HepG2 (cell line): ENCODE measurements at regions not wholly inside any gene's neighbourhood (a gene's known extent, or its start where the extent isn't known, plus 50 kb on each side); places are given as distances from the start of the nearest gene placed in this dataset.

ENCODE experiments used
- CREB1 ChIP-seq, 2 experiments: fragments of 450-650 bp in 1 of 2; IDR thresholded peaks; 2 replicates each; pipeline ENCODE4 v1.6.1; 2016 to 2017; ENCODE audit warnings: control low read depth in 1 of 2, mild to moderate bottlenecking in 1 of 2, missing compliant biosample characterization in 1 of 2, missing genetic modification characterization in 1 of 2
- CREM ChIP-seq, 2 experiments: sonication (generic) in 1 of 2; formaldehyde crosslinking in 1 of 2; IDR thresholded peaks; 2 replicates each; pipeline versions ENCODE4 v1.4.0 to v1.6.1; 2016 to 2020; ENCODE audit warnings: antibody characterized with exemption in 1 of 2, mild to moderate bottlenecking in 1 of 2, missing genetic modification reagents in 1 of 2
- EZH2 ChIP-seq: conservative IDR thresholded peaks from 2 replicates; pipeline ENCODE4 v1.6.1; 2012; ENCODE audit warnings: mild to moderate bottlenecking, low read depth, low read length, moderate library complexity
- HHEX ChIP-seq: IDR thresholded peaks from 2 replicates; pipeline ENCODE4 v1.6.1; 2016; ENCODE audit warnings: control low read depth
- MTA3 ChIP-seq: sonication (generic); formaldehyde crosslinking; IDR thresholded peaks from 2 replicates; pipeline ENCODE4 v1.4.0; 2020; ENCODE audit warnings: missing genetic modification reagents
- MXD3 ChIP-seq: IDR thresholded peaks from 2 replicates; pipeline ENCODE4 v1.6.1; 2016; ENCODE audit warnings: mild to moderate bottlenecking, missing biosample characterization, missing genetic modification reagents
- NFYB ChIP-seq: sonication (generic); formaldehyde crosslinking; IDR thresholded peaks from 2 replicates; pipeline ENCODE4 v1.4.0; 2020; ENCODE audit warnings: missing genetic modification reagents
- NRL ChIP-seq: sonication (generic); formaldehyde crosslinking; IDR thresholded peaks from 2 replicates; pipeline ENCODE4 v1.5.0; 2020; ENCODE audit warnings: missing genetic modification reagents, mild to moderate bottlenecking, moderate library complexity, borderline replicate concordance
- SMC3 ChIP-seq: IDR thresholded peaks from 2 replicates; pipeline ENCODE4 v1.6.1; 2011; ENCODE audit warnings: low read length, improper control_type of control experiment
- TF ChIP-seq, protein P1 (sequence below): sonication (generic); formaldehyde crosslinking; IDR thresholded peaks from 2 replicates; pipeline ENCODE4 v1.8.1; 2023; ENCODE audit warnings: mild to moderate bottlenecking, moderate library complexity, missing genetic modification reagents
- TF ChIP-seq, protein P2 (sequence below): sonication (generic); formaldehyde crosslinking; IDR thresholded peaks from 2 replicates; pipeline ENCODE4 v1.5.0; 2020; ENCODE audit warnings: mild to moderate bottlenecking, missing genetic modification reagents, moderate library complexity
- TF ChIP-seq, protein P3 (sequence below): sonication (generic); formaldehyde crosslinking; IDR thresholded peaks from 2 replicates; pipeline ENCODE4 v1.4.0; 2020; ENCODE audit warnings: missing genetic modification reagents

- TF ChIP-seq, protein P1, sequence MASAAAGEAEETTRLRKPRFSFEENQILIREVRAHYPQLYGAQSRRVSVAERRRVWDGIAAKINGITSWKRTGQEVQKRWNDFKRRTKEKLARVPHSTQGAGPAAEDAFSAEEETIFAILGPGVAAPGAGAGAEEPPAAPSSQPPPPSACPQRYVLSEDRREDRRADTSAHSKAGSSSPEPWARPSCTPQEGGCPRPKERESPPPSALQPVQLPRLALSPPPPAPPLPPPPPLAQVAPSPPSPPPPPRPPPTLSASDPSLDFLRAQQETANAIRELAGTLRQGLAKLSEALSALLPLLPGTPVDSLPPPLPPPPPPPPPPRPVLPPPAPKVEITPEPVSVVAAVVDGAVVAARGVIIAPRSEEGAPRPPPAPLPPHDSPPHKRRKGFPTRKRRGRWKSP = no peak
- TF ChIP-seq, protein P2, sequence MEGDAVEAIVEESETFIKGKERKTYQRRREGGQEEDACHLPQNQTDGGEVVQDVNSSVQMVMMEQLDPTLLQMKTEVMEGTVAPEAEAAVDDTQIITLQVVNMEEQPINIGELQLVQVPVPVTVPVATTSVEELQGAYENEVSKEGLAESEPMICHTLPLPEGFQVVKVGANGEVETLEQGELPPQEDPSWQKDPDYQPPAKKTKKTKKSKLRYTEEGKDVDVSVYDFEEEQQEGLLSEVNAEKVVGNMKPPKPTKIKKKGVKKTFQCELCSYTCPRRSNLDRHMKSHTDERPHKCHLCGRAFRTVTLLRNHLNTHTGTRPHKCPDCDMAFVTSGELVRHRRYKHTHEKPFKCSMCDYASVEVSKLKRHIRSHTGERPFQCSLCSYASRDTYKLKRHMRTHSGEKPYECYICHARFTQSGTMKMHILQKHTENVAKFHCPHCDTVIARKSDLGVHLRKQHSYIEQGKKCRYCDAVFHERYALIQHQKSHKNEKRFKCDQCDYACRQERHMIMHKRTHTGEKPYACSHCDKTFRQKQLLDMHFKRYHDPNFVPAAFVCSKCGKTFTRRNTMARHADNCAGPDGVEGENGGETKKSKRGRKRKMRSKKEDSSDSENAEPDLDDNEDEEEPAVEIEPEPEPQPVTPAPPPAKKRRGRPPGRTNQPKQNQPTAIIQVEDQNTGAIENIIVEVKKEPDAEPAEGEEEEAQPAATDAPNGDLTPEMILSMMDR (CRISPR knock-in tag) = no peak
- TF ChIP-seq CREB1 (IDR thresholded peaks at IDR 0.05) = no peak
- no peak for TF ChIP-seq CREB1 (CRISPR knock-in tag; IDR thresholded peaks at IDR 0.05)
- no peak for TF ChIP-seq NRL (CRISPR knock-in tag)
- TF ChIP-seq, protein P3, sequence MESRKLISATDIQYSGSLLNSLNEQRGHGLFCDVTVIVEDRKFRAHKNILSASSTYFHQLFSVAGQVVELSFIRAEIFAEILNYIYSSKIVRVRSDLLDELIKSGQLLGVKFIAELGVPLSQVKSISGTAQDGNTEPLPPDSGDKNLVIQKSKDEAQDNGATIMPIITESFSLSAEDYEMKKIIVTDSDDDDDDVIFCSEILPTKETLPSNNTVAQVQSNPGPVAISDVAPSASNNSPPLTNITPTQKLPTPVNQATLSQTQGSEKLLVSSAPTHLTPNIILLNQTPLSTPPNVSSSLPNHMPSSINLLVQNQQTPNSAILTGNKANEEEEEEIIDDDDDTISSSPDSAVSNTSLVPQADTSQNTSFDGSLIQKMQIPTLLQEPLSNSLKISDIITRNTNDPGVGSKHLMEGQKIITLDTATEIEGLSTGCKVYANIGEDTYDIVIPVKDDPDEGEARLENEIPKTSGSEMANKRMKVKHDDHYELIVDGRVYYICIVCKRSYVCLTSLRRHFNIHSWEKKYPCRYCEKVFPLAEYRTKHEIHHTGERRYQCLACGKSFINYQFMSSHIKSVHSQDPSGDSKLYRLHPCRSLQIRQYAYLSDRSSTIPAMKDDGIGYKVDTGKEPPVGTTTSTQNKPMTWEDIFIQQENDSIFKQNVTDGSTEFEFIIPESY = no peak
- TF ChIP-seq MTA3 (CRISPR knock-in tag) = no peak
- TF ChIP-seq SMC3 = no peak
- TF ChIP-seq NFYB (CRISPR knock-in tag) = no peak
- TF ChIP-seq MXD3 (CRISPR knock-in tag) = no peak
- TF ChIP-seq CREM (IDR thresholded peaks at IDR 0.05) = no peak
- TF ChIP-seq CREM (CRISPR knock-in tag; IDR thresholded peaks at IDR 0.05) = no peak
- TF ChIP-seq EZH2 = no peak
- TF ChIP-seq HHEX (CRISPR knock-in tag) = no peak
These were observed 791.6 kb upstream of the NOVA1 start for GRCh38 chr14:27389402-27389801.
